ENCODE measurements at regions not wholly inside any gene's neighbourhood (a gene's known extent, or its start where the extent isn't known, plus 50 kb on each side); places are given as distances from the start of the nearest gene placed in this dataset.

DNA sequence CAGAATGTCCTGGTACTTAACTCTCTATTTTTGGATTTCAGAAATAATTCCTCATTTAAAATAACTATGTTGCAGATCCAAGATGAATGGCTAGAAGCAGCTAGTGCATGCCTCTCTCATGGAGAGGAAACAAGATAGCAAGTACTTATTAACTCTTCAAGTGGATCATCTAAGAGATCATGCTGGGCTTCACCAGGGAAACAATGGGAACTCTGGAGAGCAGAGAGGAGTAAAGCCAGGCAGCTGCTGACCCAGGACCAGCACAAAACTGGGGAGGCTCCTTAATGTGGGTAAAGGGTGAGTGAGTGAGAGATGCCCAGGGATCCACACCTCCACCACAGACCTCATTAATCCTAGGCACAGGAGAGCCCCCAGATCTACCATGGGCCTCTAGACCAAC is 897.8 kb upstream of the ACO1 start:
- ATAC-seq: no peak
- intact Hi-C loops (cut with micrococcal nuclease; ENCODE audit: unreplicated experiment): no loop called here
- no peak overlapping the region for H3K4me3 ChIP-seq

More for the DNA sequence above, 897.8 kb upstream of the ACO1 start:
- no peak overlapping the region for H3K9ac ChIP-seq (ENCODE audit: control insufficient read depth, insufficient read depth, low read length)
- no peak overlapping the region for H3K27ac ChIP-seq (ENCODE audit: control insufficient read depth, insufficient read depth)
- in situ Hi-C loops (cut with MboI): no loop called here
- H3K27me3 ChIP-seq (replicated peaks in 1 of 2; ENCODE audit: control insufficient read depth in 2 of 2, insufficient read depth in 2 of 2, low read length in 1 of 2): no peaks in the 10 kb centered on the region
- CTCF ChIA-PET: no interaction called here
- FAIRE-seq: no peak
- BruUV-seq (replicated peaks): no TSS peak
- H3K79me2 ChIP-seq (ENCODE audit: control insufficient read depth, insufficient read depth, low read length): no peaks in the 10 kb centered on the region
- no peak for DNase-seq (ENCODE audit: low read depth, low spot score)
- SMC1A ChIA-PET (ENCODE audit: uncharacterized antibody, unreplicated experiment): no interaction called here
- no peaks in the 10 kb centered on the region for H4K20me1 ChIP-seq (ENCODE audit: control insufficient read depth, insufficient read depth)
- POLR2A ChIA-PET: no interaction called here
- RAD21 ChIA-PET (ENCODE audit: unreplicated experiment): no interaction called here
- H2AFZ ChIP-seq (ENCODE audit: control insufficient read depth, low read depth, low read length): no peak overlapping the region
- H3K4me2 ChIP-seq (ENCODE audit: control insufficient read depth, insufficient read depth): no peak overlapping the region
- H3K4me1 ChIP-seq (ENCODE audit: control insufficient read depth, insufficient read depth, low read length): no peaks in the 10 kb centered on the region
- H3K9me3 ChIP-seq (replicated peaks; ENCODE audit: control insufficient read depth, insufficient read depth, low read length): no peaks in the 10 kb centered on the region
- no peak for TF ChIP-seq SMC3 (IDR thresholded peaks at IDR 0.05; ENCODE audit: borderline replicate concordance, low read length)
- TF ChIP-seq, protein P1, sequence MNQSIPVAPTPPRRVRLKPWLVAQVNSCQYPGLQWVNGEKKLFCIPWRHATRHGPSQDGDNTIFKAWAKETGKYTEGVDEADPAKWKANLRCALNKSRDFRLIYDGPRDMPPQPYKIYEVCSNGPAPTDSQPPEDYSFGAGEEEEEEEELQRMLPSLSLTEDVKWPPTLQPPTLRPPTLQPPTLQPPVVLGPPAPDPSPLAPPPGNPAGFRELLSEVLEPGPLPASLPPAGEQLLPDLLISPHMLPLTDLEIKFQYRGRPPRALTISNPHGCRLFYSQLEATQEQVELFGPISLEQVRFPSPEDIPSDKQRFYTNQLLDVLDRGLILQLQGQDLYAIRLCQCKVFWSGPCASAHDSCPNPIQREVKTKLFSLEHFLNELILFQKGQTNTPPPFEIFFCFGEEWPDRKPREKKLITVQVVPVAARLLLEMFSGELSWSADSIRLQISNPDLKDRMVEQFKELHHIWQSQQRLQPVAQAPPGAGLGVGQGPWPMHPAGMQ (IDR thresholded peaks at IDR 0.05; ENCODE audit: borderline replicate concordance): no peak
- TF ChIP-seq, protein P2, sequence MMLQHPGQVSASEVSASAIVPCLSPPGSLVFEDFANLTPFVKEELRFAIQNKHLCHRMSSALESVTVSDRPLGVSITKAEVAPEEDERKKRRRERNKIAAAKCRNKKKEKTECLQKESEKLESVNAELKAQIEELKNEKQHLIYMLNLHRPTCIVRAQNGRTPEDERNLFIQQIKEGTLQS (IDR thresholded peaks at IDR 0.05; ENCODE audit: borderline replicate concordance, extremely low read depth, low read depth, low read length): no peak
- TF ChIP-seq MTA3 (IDR thresholded peaks at IDR 0.05; ENCODE audit: borderline replicate concordance, low read length): no peak
- TF ChIP-seq STAT1 (conservative IDR thresholded peaks at IDR 0.05): no peak
- TF ChIP-seq, protein P3, sequence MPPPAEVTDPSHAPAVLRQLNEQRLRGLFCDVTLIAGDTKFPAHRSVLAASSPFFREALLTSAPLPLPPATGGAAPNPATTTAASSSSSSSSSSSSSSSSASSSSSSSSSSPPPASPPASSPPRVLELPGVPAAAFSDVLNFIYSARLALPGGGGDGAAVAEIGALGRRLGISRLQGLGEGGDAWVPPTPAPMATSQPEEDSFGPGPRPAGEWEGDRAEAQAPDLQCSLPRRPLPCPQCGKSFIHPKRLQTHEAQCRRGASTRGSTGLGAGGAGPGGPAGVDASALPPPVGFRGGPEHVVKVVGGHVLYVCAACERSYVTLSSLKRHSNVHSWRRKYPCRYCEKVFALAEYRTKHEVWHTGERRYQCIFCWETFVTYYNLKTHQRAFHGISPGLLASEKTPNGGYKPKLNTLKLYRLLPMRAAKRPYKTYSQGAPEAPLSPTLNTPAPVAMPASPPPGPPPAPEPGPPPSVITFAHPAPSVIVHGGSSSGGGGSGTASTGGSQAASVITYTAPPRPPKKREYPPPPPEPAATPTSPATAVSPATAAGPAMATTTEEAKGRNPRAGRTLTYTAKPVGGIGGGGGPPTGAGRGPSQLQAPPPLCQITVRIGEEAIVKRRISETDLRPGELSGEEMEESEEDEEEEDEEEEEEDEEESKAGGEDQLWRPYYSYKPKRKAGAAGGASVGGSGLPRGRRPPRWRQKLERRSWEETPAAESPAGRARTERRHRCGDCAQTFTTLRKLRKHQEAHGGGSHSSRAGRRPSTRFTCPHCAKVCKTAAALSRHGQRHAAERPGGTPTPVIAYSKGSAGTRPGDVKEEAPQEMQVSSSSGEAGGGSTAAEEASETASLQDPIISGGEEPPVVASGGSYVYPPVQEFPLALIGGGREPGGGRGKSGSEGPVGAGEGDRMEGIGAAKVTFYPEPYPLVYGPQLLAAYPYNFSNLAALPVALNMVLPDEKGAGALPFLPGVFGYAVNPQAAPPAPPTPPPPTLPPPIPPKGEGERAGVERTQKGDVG (CRISPR knock-in tag; IDR thresholded peaks at IDR 0.05): no peak
- no peak for TF ChIP-seq CHD4 (IDR thresholded peaks at IDR 0.05)
- no peaks in the 10 kb centered on the region for H3K36me3 ChIP-seq (ENCODE audit: control insufficient read depth in 2 of 2, insufficient read depth in 2 of 2, low read length in 1 of 2)
